H1 (cell line): ENCODE measurements at regions not wholly inside any gene's neighbourhood (a gene's known extent, or its start where the extent isn't known, plus 50 kb on each side); places are given as distances from the start of the nearest gene placed in this dataset.

Source experiments
- ATF2 ChIP-seq: IDR thresholded peaks from 2 replicates; pipeline ENCODE4 v1.6.1; 2012; ENCODE audit warnings: low read length, inconsistent platforms

- TF ChIP-seq ATF2 = no peak
Observed at GRCh38 chr1:229028987-229029878, 241.7 kb upstream of the RAB4A start (continued).
